A673 (cell line): ENCODE measurements at regions not wholly inside any gene's neighbourhood (a gene's known extent, or its start where the extent isn't known, plus 50 kb on each side); places are given as distances from the start of the nearest gene placed in this dataset.

ENCODE experiments used
- CTCF ChIP-seq: fragments of 300-800, 200-600 bp; sonication (generic); conservative IDR thresholded peaks from 2 replicates; pipeline ENCODE4 v1.5.1; 2017; ENCODE audit warnings: low read depth, mild to moderate bottlenecking, antibody characterized with exemption, low read length, moderate library complexity, mixed read lengths
- EZH2 ChIP-seq: fragments of 200-600 bp; sonication (generic); IDR thresholded peaks from 2 replicates; pipeline ENCODE4 v1.6.1; 2017; ENCODE audit warnings: borderline replicate concordance, low read depth, mild to moderate bottlenecking, mixed read lengths, antibody characterized with exemption, low read length; ENCODE audit not compliant: poor library complexity, severe bottlenecking

- TF ChIP-seq CTCF (no peak), EZH2 (no peak)
Observed at GRCh38 chr9:131798246-131798645, 58.4 kb upstream of the RAPGEF1 start.
